VCaP (cell line): ENCODE measurements at regions not wholly inside any gene's neighbourhood (a gene's known extent, or its start where the extent isn't known, plus 50 kb on each side); places are given as distances from the start of the nearest gene placed in this dataset.
"Not testable (repeated sequence)": the region's sequence is repeated elsewhere in the genome, so short reads cannot be mapped to it uniquely, and the experiment has no call there.

Experiments used
- H3K27ac ChIP-seq: fragments of 450-650 bp; 2 replicates; pipeline ENCODE4 v1.5.1; 2017
- CTCF ChIP-seq: fragments of 450-650 bp; conservative IDR thresholded peaks from 2 replicates; pipeline ENCODE4 v1.5.1; 2017; ENCODE audit warnings: mild to moderate bottlenecking, moderate library complexity

DNA sequence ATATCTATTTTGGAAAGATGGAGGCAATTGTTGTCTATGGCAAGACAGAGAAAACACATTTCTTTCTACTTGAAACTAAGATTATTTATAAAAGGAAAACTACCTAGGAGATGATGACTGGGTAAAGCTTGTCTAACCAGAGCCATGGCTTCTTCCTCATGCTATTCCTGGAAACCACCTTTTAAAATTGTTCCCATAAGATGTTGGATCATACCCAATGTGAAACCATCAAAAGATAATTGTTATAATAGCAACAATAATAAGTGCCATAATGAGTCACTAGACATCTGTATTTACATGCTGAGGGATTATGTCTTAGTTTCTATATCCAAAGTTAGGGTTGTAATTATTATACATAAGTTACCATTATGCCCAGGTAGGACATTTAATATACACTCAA is 428.4 kb downstream of the KCNJ2 start:
- no peak overlapping the region for H3K27ac ChIP-seq
- no peak for TF ChIP-seq CTCF

- H3K27ac ChIP-seq = no peak overlapping the region
- no peak for TF ChIP-seq CTCF
Observed at GRCh38 chr17:70599198-70599597, 429.9 kb downstream of the KCNJ2 start.

- H3K27ac ChIP-seq = not testable (repeated sequence)
Observed at GRCh38 chr17:70599945-70600344, 430.6 kb downstream of the KCNJ2 start.

DNA sequence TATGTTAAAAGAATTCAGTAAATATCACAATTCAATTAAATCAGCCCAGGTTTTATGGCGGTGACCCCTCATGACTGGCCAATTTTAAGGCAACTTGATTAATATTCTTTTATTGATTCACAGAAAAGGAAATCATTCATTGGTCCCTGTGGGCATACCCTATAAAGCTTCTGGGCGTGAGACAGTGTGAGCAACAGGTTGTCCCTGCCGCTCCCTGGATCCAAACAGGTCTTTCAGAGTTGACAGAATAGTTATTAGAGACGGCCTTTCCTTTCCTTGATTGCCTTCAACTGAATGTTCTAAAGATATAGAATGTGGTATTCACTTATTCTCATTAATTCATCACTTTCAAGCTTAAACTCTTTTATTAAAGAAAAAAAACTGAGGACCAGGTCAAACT is 433.9 kb downstream of the KCNJ2 start:
- no peak overlapping the region for H3K27ac ChIP-seq
- no peak for TF ChIP-seq CTCF

DNA sequence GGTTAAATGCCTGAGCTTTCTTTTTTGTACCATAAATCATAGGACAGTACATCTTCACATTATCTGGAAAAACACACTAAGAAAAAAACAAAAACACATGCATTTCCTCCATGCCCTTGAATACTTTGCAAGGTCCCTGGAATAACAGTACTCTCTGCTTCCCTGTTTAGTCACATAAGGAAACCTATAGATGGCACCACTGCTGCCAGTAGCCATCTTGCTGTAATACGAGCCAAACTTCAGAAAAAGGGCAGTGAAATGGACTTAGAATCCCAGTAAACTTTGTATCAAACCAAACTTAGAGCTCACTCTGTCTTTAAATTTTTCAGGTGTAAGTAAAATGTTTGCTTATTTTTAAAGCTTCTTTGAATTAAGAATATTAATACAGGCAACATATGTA is 435.5 kb downstream of the KCNJ2 start:
- no peak for TF ChIP-seq CTCF
- H3K27ac ChIP-seq = no peak overlapping the region

DNA sequence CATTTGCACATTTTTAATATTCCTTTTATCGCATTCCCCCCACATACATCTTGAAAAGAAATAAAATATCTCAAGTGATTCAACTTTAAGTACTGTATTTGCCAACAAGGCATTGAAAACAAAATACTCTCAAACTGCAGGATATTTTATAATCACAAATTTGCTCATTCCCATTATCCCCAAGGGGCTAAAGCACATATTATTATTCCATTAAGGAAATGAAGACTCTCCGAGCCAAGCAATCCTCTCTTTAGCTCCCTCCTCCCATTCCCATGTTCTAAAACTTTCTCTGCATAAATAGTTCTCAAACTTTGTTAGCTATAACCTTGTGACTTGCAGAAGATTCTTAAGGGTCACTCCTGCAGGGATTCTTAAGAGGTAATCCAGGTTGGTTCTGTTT is 436.8 kb downstream of the KCNJ2 start:
- no peak overlapping the region for H3K27ac ChIP-seq
- TF ChIP-seq CTCF = no peak

DNA sequence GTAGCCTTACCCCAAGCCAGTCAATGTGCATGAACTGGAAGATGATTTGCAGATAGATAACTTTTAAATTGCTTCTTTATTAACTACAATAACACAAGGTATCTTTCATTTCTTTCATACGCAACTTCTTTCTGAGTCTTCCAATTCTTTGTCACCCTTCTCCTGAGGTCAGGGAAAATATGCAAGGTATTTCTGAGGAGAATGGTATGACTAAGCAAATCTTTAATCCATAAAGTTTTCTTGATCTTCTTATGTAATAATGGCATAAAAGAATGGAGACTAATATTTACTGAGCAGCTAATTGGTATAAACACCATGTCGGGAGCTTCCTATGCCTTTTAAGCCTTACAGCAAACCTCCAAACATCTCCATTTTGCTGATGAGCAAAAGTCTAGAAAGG is 438.9 kb downstream of the KCNJ2 start:
- H3K27ac ChIP-seq = no peak overlapping the region
- TF ChIP-seq CTCF = no peak

- no peak for TF ChIP-seq CTCF
- no peak overlapping the region for H3K27ac ChIP-seq
Observed at GRCh38 chr17:70608957-70609356, 439.6 kb downstream of the KCNJ2 start.
